ENCODE measurements at regions not wholly inside any gene's neighbourhood (a gene's known extent, or its start where the extent isn't known, plus 50 kb on each side); places are given as distances from the start of the nearest gene placed in this dataset.

- H3K4me3 ChIP-seq (ENCODE audit: low read depth, low read length), result no peak overlapping the region
- H3K27me3 ChIP-seq (ENCODE audit: control insufficient read depth, insufficient read depth, low read length), result no peaks in the 10 kb centered on the region
- peak in 2 of 6 donors; percentile 3 to 8 for DNase-seq (ENCODE audit: low read depth in 4 of 6, low spot score in 6 of 6)
- WGBS (ENCODE audit: insufficient coverage), result no CpG with 5 or more reads among the region's 2 CpGs
- H3K9me3 ChIP-seq (ENCODE audit: control insufficient read depth, insufficient read depth, low read length), result no peaks in the 10 kb centered on the region
- no peaks in the 10 kb centered on the region for H3K36me3 ChIP-seq (ENCODE audit: control insufficient read depth, insufficient read depth, low read length)
- H3K4me1 ChIP-seq (ENCODE audit: control insufficient read depth, insufficient read depth, low read length), result no peaks in the 10 kb centered on the region
- no peak overlapping the region for H3K27ac ChIP-seq (ENCODE audit: low read depth, low read length)
Measured at GRCh38 chr3:89682556-89682955, 575.1 kb downstream of the EPHA3 start.

GRCh38 chr3:89685731-89686130 is 578.3 kb downstream of the EPHA3 start:
- Histone ChIP-seq H3K27me3 (ENCODE audit: control insufficient read depth, insufficient read depth, low read length) (no peaks in the 10 kb centered on the region), H3K4me3 (ENCODE audit: low read depth, low read length) (no peak overlapping the region), H3K9me3 (ENCODE audit: control insufficient read depth, insufficient read depth, low read length) (no peaks in the 10 kb centered on the region), H3K4me1 (ENCODE audit: control insufficient read depth, insufficient read depth, low read length) (no peaks in the 10 kb centered on the region), H3K36me3 (ENCODE audit: control insufficient read depth, insufficient read depth, low read length) (no peaks in the 10 kb centered on the region), H3K27ac (ENCODE audit: low read depth, low read length) (no peak overlapping the region)
- no CpG with 5 or more reads among the region's 1 CpG for WGBS (ENCODE audit: insufficient coverage)
- peak in 2 of 6 donors; percentile 41 to 85 for DNase-seq (ENCODE audit: low read depth in 4 of 6, low spot score in 6 of 6)

GRCh38 chr3:89690646-89691045 is 583.2 kb downstream of the EPHA3 start:
- Histone ChIP-seq H3K9me3 (ENCODE audit: control insufficient read depth, insufficient read depth, low read length) (no peaks in the 10 kb centered on the region), H3K4me3 (ENCODE audit: low read depth, low read length) (no peak overlapping the region), H3K4me1 (ENCODE audit: control insufficient read depth, insufficient read depth, low read length) (no peaks in the 10 kb centered on the region), H3K27ac (ENCODE audit: low read depth, low read length) (no peak overlapping the region), H3K36me3 (ENCODE audit: control insufficient read depth, insufficient read depth, low read length) (no peaks in the 10 kb centered on the region), H3K27me3 (ENCODE audit: control insufficient read depth, insufficient read depth, low read length) (no peaks in the 10 kb centered on the region)
- WGBS (ENCODE audit: insufficient coverage), result 60% methylated on average over 1 of the region's 2 CpGs
- DNase-seq (ENCODE audit: low read depth in 4 of 6, low spot score in 6 of 6), result peak in 1 of 6 donors; percentile 61

GRCh38 chr3:89692601-89693000 is 585.2 kb downstream of the EPHA3 start:
- Histone ChIP-seq H3K27me3 (ENCODE audit: control insufficient read depth, insufficient read depth, low read length) (no peaks in the 10 kb centered on the region), H3K36me3 (ENCODE audit: control insufficient read depth, insufficient read depth, low read length) (no peaks in the 10 kb centered on the region), H3K4me3 (ENCODE audit: low read depth, low read length) (no peak overlapping the region), H3K27ac (ENCODE audit: low read depth, low read length) (no peak overlapping the region), H3K9me3 (ENCODE audit: control insufficient read depth, insufficient read depth, low read length) (no peaks in the 10 kb centered on the region), H3K4me1 (ENCODE audit: control insufficient read depth, insufficient read depth, low read length) (no peaks in the 10 kb centered on the region)
- no CpG with 5 or more reads among the region's 1 CpG for WGBS (ENCODE audit: insufficient coverage)
- DNase-seq (ENCODE audit: low read depth in 4 of 6, low spot score in 6 of 6), result no peak

- H3K36me3 ChIP-seq (ENCODE audit: control insufficient read depth, insufficient read depth, low read length), result no peaks in the 10 kb centered on the region
- no peak for DNase-seq (ENCODE audit: low read depth in 4 of 6, low spot score in 6 of 6)
- no peaks in the 10 kb centered on the region for H3K27me3 ChIP-seq (ENCODE audit: control insufficient read depth, insufficient read depth, low read length)
- H3K27ac ChIP-seq (ENCODE audit: low read depth, low read length), result no peak overlapping the region
- H3K9me3 ChIP-seq (ENCODE audit: control insufficient read depth, insufficient read depth, low read length), result no peaks in the 10 kb centered on the region
- no peak overlapping the region for H3K4me3 ChIP-seq (ENCODE audit: low read depth, low read length)
- no peaks in the 10 kb centered on the region for H3K4me1 ChIP-seq (ENCODE audit: control insufficient read depth, insufficient read depth, low read length)
- 96% methylated on average over 5 of the region's 7 CpGs for WGBS (ENCODE audit: insufficient coverage)
Measured at GRCh38 chr3:89697321-89697916, 590.0 kb downstream of the EPHA3 start.

GRCh38 chr3:89698208-89698830 is 590.9 kb downstream of the EPHA3 start:
- no peak for DNase-seq (ENCODE audit: low read depth in 4 of 6, low spot score in 6 of 6)

GRCh38 chr3:89699229-89699628 is 591.8 kb downstream of the EPHA3 start:
- no peaks in the 10 kb centered on the region for H3K36me3 ChIP-seq (ENCODE audit: control insufficient read depth, insufficient read depth, low read length)
- peaks cover 1% of the 10 kb centered on the region for H3K9me3 ChIP-seq (ENCODE audit: control insufficient read depth, insufficient read depth, low read length)
- H3K4me3 ChIP-seq (ENCODE audit: low read depth, low read length), result no peak overlapping the region
- no peak overlapping the region for H3K27ac ChIP-seq (ENCODE audit: low read depth, low read length)
- 100% methylated on average over 3 of the region's 4 CpGs for WGBS (ENCODE audit: insufficient coverage)
- H3K27me3 ChIP-seq (ENCODE audit: control insufficient read depth, insufficient read depth, low read length), result no peaks in the 10 kb centered on the region
- H3K4me1 ChIP-seq (ENCODE audit: control insufficient read depth, insufficient read depth, low read length), result no peaks in the 10 kb centered on the region
- no peak for DNase-seq (ENCODE audit: low read depth in 4 of 6, low spot score in 6 of 6)

More at GRCh38 chr3:89698208-89698830, 590.9 kb downstream of the EPHA3 start:
- Histone ChIP-seq H3K27me3 (ENCODE audit: control insufficient read depth, insufficient read depth, low read length) (no peaks in the 10 kb centered on the region), H3K4me1 (ENCODE audit: control insufficient read depth, insufficient read depth, low read length) (no peaks in the 10 kb centered on the region), H3K4me3 (ENCODE audit: low read depth, low read length) (no peak overlapping the region), H3K27ac (ENCODE audit: low read depth, low read length) (no peak overlapping the region), H3K36me3 (ENCODE audit: control insufficient read depth, insufficient read depth, low read length) (no peaks in the 10 kb centered on the region), H3K9me3 (ENCODE audit: control insufficient read depth, insufficient read depth, low read length) (no peaks in the 10 kb centered on the region)
- WGBS (ENCODE audit: insufficient coverage), result no CpG with 5 or more reads among the region's 3 CpGs

GRCh38 chr3:89699771-89700170 is 592.4 kb downstream of the EPHA3 start:
- H3K4me3 ChIP-seq (ENCODE audit: low read depth, low read length), result no peak overlapping the region
- H3K27ac ChIP-seq (ENCODE audit: low read depth, low read length), result no peak overlapping the region
- no peaks in the 10 kb centered on the region for H3K4me1 ChIP-seq (ENCODE audit: control insufficient read depth, insufficient read depth, low read length)
- H3K36me3 ChIP-seq (ENCODE audit: control insufficient read depth, insufficient read depth, low read length), result no peaks in the 10 kb centered on the region
- no peaks in the 10 kb centered on the region for H3K27me3 ChIP-seq (ENCODE audit: control insufficient read depth, insufficient read depth, low read length)
- DNase-seq (ENCODE audit: low read depth in 4 of 6, low spot score in 6 of 6), result no peak
- peaks cover 2% of the 10 kb centered on the region for H3K9me3 ChIP-seq (ENCODE audit: control insufficient read depth, insufficient read depth, low read length)
- no CpG with 5 or more reads among the region's 1 CpG for WGBS (ENCODE audit: insufficient coverage)

GRCh38 chr3:89702404-89702803 is 595.0 kb downstream of the EPHA3 start:
- Histone ChIP-seq H3K27ac (ENCODE audit: low read depth, low read length) (no peak overlapping the region), H3K4me1 (ENCODE audit: control insufficient read depth, insufficient read depth, low read length) (no peaks in the 10 kb centered on the region), H3K36me3 (ENCODE audit: control insufficient read depth, insufficient read depth, low read length) (no peaks in the 10 kb centered on the region), H3K9me3 (ENCODE audit: control insufficient read depth, insufficient read depth, low read length) (peaks cover 2% of the 10 kb centered on the region), H3K27me3 (ENCODE audit: control insufficient read depth, insufficient read depth, low read length) (no peaks in the 10 kb centered on the region), H3K4me3 (ENCODE audit: low read depth, low read length) (no peak overlapping the region)
- DNase-seq (ENCODE audit: low read depth in 4 of 6, low spot score in 6 of 6), result no peak
- WGBS (ENCODE audit: insufficient coverage), result 78% methylated on average over 4 of the region's 5 CpGs

- no peaks in the 10 kb centered on the region for H3K27me3 ChIP-seq (ENCODE audit: control insufficient read depth, insufficient read depth, low read length)
- H3K4me3 ChIP-seq (ENCODE audit: low read depth, low read length), result no peak overlapping the region
- H3K36me3 ChIP-seq (ENCODE audit: control insufficient read depth, insufficient read depth, low read length), result no peaks in the 10 kb centered on the region
- H3K4me1 ChIP-seq (ENCODE audit: control insufficient read depth, insufficient read depth, low read length), result no peaks in the 10 kb centered on the region
- 96% methylated on average over 3 of the region's 3 CpGs for WGBS (ENCODE audit: insufficient coverage)
- H3K9me3 ChIP-seq (ENCODE audit: control insufficient read depth, insufficient read depth, low read length), result peaks cover 1% of the 10 kb centered on the region
- no peak for DNase-seq (ENCODE audit: low read depth in 4 of 6, low spot score in 6 of 6)
- no peak overlapping the region for H3K27ac ChIP-seq (ENCODE audit: low read depth, low read length)
Measured at GRCh38 chr3:89713196-89713595, 605.8 kb downstream of the EPHA3 start.
